HepG2 (cell line): ENCODE measurements at regions not wholly inside any gene's neighbourhood (a gene's known extent, or its start where the extent isn't known, plus 50 kb on each side); places are given as distances from the start of the nearest gene placed in this dataset.

Source experiments
- ATAC-seq: fragments of 200-7000 bp; cut with Tn5 transposase; 3 replicates; pipeline ENCODE4 v1.9.1; 2020; ENCODE audit warnings: mild to moderate bottlenecking, moderate library complexity
- BruUV-seq: library from RNA; stranded (reverse); fragments of 400-500 nt; replicated peaks from 2 replicates; lab custom pipeline; 2021; lab: Mats Ljungman, UMichigan
- CTCF ChIA-PET: fragments of 300-600 bp; formaldehyde crosslinking; extraction: SDS; loops from one replicate; lab custom pipeline; 2021; ENCODE audit warnings: low total read pairs, inconsistent platforms, low intra/inter-chr PET ratio; lab: Yijun Ruan, JAX
- POLR2A ChIA-PET: fragments of 350-600 bp; sonication (Branson Sonifier 250); formaldehyde crosslinking; loops from one replicate; lab custom pipeline; 2020; ENCODE audit warnings: antibody characterized with exemption, inconsistent platforms; lab: Yijun Ruan, JAX
- DNase-seq: peaks from one replicate; pipeline ENCODE4 v3.0.0-alpha.2; 2015; ENCODE audit warnings: low spot score
- FAIRE-seq: peaks from 3 replicates; lab custom pipeline; 2011; peaks lifted over from hg19 to GRCh38; lab: Jason Lieb, UNC
- H2AFZ ChIP-seq: one replicate; pipeline ENCODE4 v1.6.1; 2011; ENCODE audit warnings: low read length, inconsistent platforms
- H3K27ac ChIP-seq: fragments of 300-600 bp; 3 replicates; pipeline ENCODE4 v1.8.0; 2011; ENCODE audit warnings: mixed run types, mild to moderate bottlenecking, mixed read lengths, low read length, inconsistent platforms; ENCODE audit not compliant: insufficient read depth; ENCODE audit errors: extremely low read length
- H3K27me3 ChIP-seq, 2 experiments: fragments of 200-600 bp in 1 of 2; 2 replicates in 1 of 2; 3 replicates in 1 of 2; pipeline versions ENCODE4 v1.6.0 to v1.8.0; 2011; ENCODE audit warnings: low read length in 2 of 2, mild to moderate bottlenecking in 2 of 2, moderate library complexity in 2 of 2, inconsistent platforms in 1 of 2; ENCODE audit not compliant: insufficient read depth in 2 of 2, control insufficient read depth in 1 of 2
- H3K36me3 ChIP-seq, 2 experiments: fragments of 200-600 bp in 1 of 2; replicated peaks in 1 of 2; 2 replicates in 1 of 2; 3 replicates in 1 of 2; pipeline versions ENCODE4 v1.5.1 to v1.8.0; 2011; ENCODE audit warnings: low read length in 2 of 2, inconsistent platforms in 1 of 2; ENCODE audit not compliant: insufficient read depth in 2 of 2, control insufficient read depth in 1 of 2
- H3K4me1 ChIP-seq: 2 replicates; pipeline ENCODE4 v1.5.1; 2012; ENCODE audit warnings: low read length, inconsistent platforms; ENCODE audit not compliant: insufficient read depth
- H3K4me2 ChIP-seq: 2 replicates; pipeline ENCODE4 v1.6.0; 2011; ENCODE audit warnings: low read depth, low read length, inconsistent platforms
- H3K4me3 ChIP-seq, 3 experiments: fragments of 200-600 bp in 1 of 3; sonication (generic), shearing (Covaris generic) in 1 of 3; replicated peaks in 1 of 3; 2 replicates each; pipeline ENCODE4 v1.5.1; 2011 to 2016; ENCODE audit warnings: low read length in 3 of 3, inconsistent platforms in 2 of 3, low read depth in 2 of 3, mild to moderate bottlenecking in 2 of 3, control low read depth in 1 of 3, mixed read lengths in 1 of 3; ENCODE audit not compliant: insufficient read depth in 1 of 3
- H3K79me2 ChIP-seq: one replicate; pipeline ENCODE4 v1.6.1; 2011; ENCODE audit warnings: low read length, inconsistent platforms; ENCODE audit not compliant: insufficient read depth
- H3K9ac ChIP-seq: 2 replicates; pipeline ENCODE4 v1.6.0; 2011; ENCODE audit warnings: mild to moderate bottlenecking, low read depth, low read length, inconsistent platforms; ENCODE audit not compliant: insufficient read depth
- H3K9me3 ChIP-seq: 2 replicates; pipeline ENCODE4 v1.5.1; 2012; ENCODE audit warnings: mild to moderate bottlenecking, low read length
- H4K20me1 ChIP-seq: 2 replicates; pipeline ENCODE4 v1.6.0; 2011; ENCODE audit warnings: inconsistent platforms, mild to moderate bottlenecking, low read length, moderate library complexity; ENCODE audit not compliant: insufficient read depth
- DMAP1 ChIP-seq: IDR thresholded peaks from 2 replicates; pipeline ENCODE4 v1.6.1; 2016
- IKZF4 ChIP-seq: sonication (generic); formaldehyde crosslinking; IDR thresholded peaks from 2 replicates; pipeline ENCODE4 v1.5.1; 2020; ENCODE audit warnings: borderline replicate concordance, mild to moderate bottlenecking, low read depth, missing genetic modification reagents; ENCODE audit errors: not compliant biosample characterization
- NFE2L1 ChIP-seq: sonication (generic); formaldehyde crosslinking; IDR thresholded peaks from 2 replicates; pipeline ENCODE4 v1.4.0; 2020; ENCODE audit warnings: missing genetic modification reagents, mild to moderate bottlenecking, borderline replicate concordance
- NFRKB ChIP-seq: fragments of 450-650 bp; IDR thresholded peaks from 2 replicates; pipeline ENCODE4 v1.6.1; 2017
- POLR2A ChIP-seq, 2 experiments: IDR thresholded peaks; 2 replicates each; pipeline ENCODE4 v1.6.1; 2011; ENCODE audit warnings: low read depth in 2 of 2, low read length in 2 of 2, mild to moderate bottlenecking in 1 of 2, moderate library complexity in 1 of 2; ENCODE audit not compliant: insufficient read depth in 1 of 2
- PPARG ChIP-seq: conservative IDR thresholded peaks from 2 replicates; pipeline ENCODE4 v1.6.1; 2016; ENCODE audit warnings: missing biosample characterization, missing genetic modification reagents
- REXO4 ChIP-seq: sonication (generic); formaldehyde crosslinking; IDR thresholded peaks from 2 replicates; pipeline ENCODE4 v1.8.0; 2022; ENCODE audit warnings: missing genetic modification reagents, mild to moderate bottlenecking, borderline replicate concordance
- SRSF4 ChIP-seq: fragments of 200-400 bp; formaldehyde crosslinking; IDR thresholded peaks from one replicate; pipeline ENCODE4 v1.6.1; 2018; ENCODE audit warnings: mild to moderate bottlenecking, low read depth, low read length, moderate library complexity; ENCODE audit not compliant: poor library complexity, severe bottlenecking
- ZNF543 ChIP-seq: sonication (generic); formaldehyde crosslinking; IDR thresholded peaks from 2 replicates; pipeline ENCODE4 v1.4.0; 2020; ENCODE audit warnings: mild to moderate bottlenecking, missing genetic modification reagents
- ZNF703 ChIP-seq: sonication (generic); formaldehyde crosslinking; IDR thresholded peaks from 2 replicates; pipeline ENCODE4 v1.5.1; 2020; ENCODE audit warnings: missing genetic modification reagents, mild to moderate bottlenecking, moderate library complexity, borderline replicate concordance
- ZNF766 ChIP-seq: sonication (generic); formaldehyde crosslinking; IDR thresholded peaks from 2 replicates; pipeline ENCODE4 v1.5.0; 2020; ENCODE audit warnings: missing genetic modification reagents, borderline replicate concordance
- ZNF775 ChIP-seq: sonication (generic); formaldehyde crosslinking; IDR thresholded peaks from 2 replicates; pipeline ENCODE4 v1.4.0; 2020; ENCODE audit warnings: missing genetic modification reagents, mild to moderate bottlenecking, moderate library complexity, borderline replicate concordance
- ZSCAN22 ChIP-seq: sonication (generic); formaldehyde crosslinking; IDR thresholded peaks from 2 replicates; pipeline ENCODE4 v1.4.0; 2020; ENCODE audit warnings: mild to moderate bottlenecking, missing genetic modification reagents
- ZZZ3 ChIP-seq: sonication (generic); formaldehyde crosslinking; IDR thresholded peaks from 2 replicates; pipeline ENCODE4 v1.4.0; 2020; ENCODE audit warnings: missing genetic modification reagents, mild to moderate bottlenecking, borderline replicate concordance
- WGBS: methylation state at CpG from one replicate; pipeline ENCODE4 v1.1.6; 2017; ENCODE audit warnings: low lambda C conversion rate; 5-methylcytosine and 5-hydroxymethylcytosine counted together
- in situ Hi-C: cut with HindIII; loops from 2 replicates; pipeline ENCODE4 v1.10.0; 2017; ENCODE audit warnings: low pct_unique_long_range_greater_than_20kb; ENCODE audit not compliant: extremely low pct_ligation_motif_present
- intact Hi-C: fragments of 100-400 bp; cut with micrococcal nuclease; formaldehyde crosslinking; loops from one replicate; pipeline ENCODE4 v1.10.0; 2022; ENCODE audit not compliant: unreplicated experiment
- TF ChIP-seq, protein P1 (sequence below): IDR thresholded peaks from 2 replicates; pipeline ENCODE4 v1.6.1; 2018; ENCODE audit warnings: missing genetic modification reagents, mild to moderate bottlenecking, missing compliant biosample characterization
- TF ChIP-seq, protein P2 (sequence below): sonication (generic); formaldehyde crosslinking; IDR thresholded peaks from 2 replicates; pipeline ENCODE4 v1.4.0; 2020; ENCODE audit warnings: mild to moderate bottlenecking, missing genetic modification reagents

DNA sequence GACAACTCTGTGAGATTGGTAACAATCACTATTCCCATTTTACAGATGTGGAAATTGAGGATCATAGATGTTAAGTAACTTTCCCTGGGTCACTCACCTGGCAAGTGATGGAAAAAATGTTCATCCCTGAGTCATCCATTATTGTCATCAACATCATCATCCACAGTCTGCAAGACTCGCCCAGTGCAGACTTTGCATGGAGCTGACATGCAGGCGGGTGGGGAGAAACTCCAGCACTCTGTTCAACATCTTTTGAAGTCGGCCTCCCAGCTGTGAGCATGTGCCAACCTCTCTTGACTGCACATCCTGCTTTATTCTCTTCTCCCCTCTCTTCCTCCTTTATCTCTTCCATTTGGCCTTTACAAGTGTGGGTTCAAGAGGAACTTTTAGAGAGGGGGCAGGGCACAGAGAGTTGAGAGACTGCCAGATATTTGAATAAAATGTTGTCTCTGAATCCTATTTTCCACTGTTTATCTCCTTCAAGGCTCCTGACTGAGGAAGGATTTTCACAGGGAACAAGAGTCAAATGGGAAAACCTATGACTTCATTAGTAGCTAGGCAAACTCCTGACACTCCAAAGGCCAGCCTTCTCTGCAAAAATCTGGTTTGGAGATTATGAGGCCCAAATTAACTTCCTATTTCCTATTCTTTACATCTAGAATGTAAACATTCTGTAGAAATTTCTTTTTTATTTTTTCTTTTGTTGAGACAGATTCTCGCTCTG, 283.7 kb upstream of the PODXL start:
- in situ Hi-C loops, result no loop called here
- H4K20me1 ChIP-seq, result no peaks in the 10 kb centered on the region
- DNase-seq (no peak), FAIRE-seq (no peak), ATAC-seq (no peak)
- no peak overlapping the region for H3K27ac ChIP-seq
- H3K9ac ChIP-seq, result no peak overlapping the region
- ChIA-PET POLR2A (no interaction called here), CTCF (no interaction called here)
- H2AFZ ChIP-seq, result no peak overlapping the region
- no peaks in the 10 kb centered on the region for H3K4me1 ChIP-seq
- peaks cover 0 to under 1% of the 10 kb centered on the region in 2 experiments; a peak in 2 of 5 replicates for H3K27me3 ChIP-seq
- intact Hi-C loops, result no loop called here
- H3K4me3 ChIP-seq, result no peak overlapping the region
- H3K9me3 ChIP-seq, result no peaks in the 10 kb centered on the region
- no peaks in the 10 kb centered on the region for H3K79me2 ChIP-seq
- H3K36me3 ChIP-seq, result no peaks in the 10 kb centered on the region
- no TSS peak for BruUV-seq
- WGBS, result 23% methylated on average over 4 of the region's 4 CpGs
- H3K4me2 ChIP-seq, result no peak overlapping the region
- TF ChIP-seq POLR2A (IDR thresholded peaks at IDR 0.05; ENCODE audit: insufficient read depth in 1 of 2, low read depth in 2 of 2, low read length in 2 of 2) (no peak), REXO4 (no peak), ZZZ3 (CRISPR knock-in tag) (no peak), DMAP1 (CRISPR knock-in tag) (no peak), SRSF4 (no peak), ZNF703 (CRISPR knock-in tag) (no peak), PPARG (CRISPR knock-in tag) (no peak), ZSCAN22 (CRISPR knock-in tag) (no peak), ZNF543 (CRISPR knock-in tag) (no peak), ZNF766 (CRISPR knock-in tag) (no peak), IKZF4 (CRISPR knock-in tag) (no peak), ZNF775 (CRISPR knock-in tag) (no peak), NFRKB (no peak), NFE2L1 (CRISPR knock-in tag) (no peak)
- TF ChIP-seq, protein P1, sequence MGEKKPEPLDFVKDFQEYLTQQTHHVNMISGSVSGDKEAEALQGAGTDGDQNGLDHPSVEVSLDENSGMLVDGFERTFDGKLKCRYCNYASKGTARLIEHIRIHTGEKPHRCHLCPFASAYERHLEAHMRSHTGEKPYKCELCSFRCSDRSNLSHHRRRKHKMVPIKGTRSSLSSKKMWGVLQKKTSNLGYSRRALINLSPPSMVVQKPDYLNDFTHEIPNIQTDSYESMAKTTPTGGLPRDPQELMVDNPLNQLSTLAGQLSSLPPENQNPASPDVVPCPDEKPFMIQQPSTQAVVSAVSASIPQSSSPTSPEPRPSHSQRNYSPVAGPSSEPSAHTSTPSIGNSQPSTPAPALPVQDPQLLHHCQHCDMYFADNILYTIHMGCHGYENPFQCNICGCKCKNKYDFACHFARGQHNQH (CRISPR knock-in tag), result no peak
- TF ChIP-seq, protein P2, sequence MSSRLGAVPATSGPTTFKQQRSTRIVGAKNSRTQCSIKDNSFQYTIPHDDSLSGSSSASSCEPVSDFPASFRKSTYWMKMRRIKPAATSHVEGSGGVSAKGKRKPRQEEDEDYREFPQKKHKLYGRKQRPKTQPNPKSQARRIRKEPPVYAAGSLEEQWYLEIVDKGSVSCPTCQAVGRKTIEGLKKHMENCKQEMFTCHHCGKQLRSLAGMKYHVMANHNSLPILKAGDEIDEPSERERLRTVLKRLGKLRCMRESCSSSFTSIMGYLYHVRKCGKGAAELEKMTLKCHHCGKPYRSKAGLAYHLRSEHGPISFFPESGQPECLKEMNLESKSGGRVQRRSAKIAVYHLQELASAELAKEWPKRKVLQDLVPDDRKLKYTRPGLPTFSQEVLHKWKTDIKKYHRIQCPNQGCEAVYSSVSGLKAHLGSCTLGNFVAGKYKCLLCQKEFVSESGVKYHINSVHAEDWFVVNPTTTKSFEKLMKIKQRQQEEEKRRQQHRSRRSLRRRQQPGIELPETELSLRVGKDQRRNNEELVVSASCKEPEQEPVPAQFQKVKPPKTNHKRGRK, result no peak
